ENCODE measurements at regions not wholly inside any gene's neighbourhood (a gene's known extent, or its start where the extent isn't known, plus 50 kb on each side); places are given as distances from the start of the nearest gene placed in this dataset.
"Not testable (repeated sequence)": the region's sequence is repeated elsewhere in the genome, so short reads cannot be mapped to it uniquely, and the experiment has no call there.

- no peak for DNase-seq
Measured at GRCh38 chr5:83001796-83002381, 75.3 kb downstream of the TMEM167A start.

GRCh38 chr5:83000922-83001321, 76.3 kb downstream of the TMEM167A start:
- no peak for DNase-seq

- DNase-seq: no peak
Measured at GRCh38 chr5:83000428-83000827, 76.8 kb downstream of the TMEM167A start.

- no peak for DNase-seq
Measured at GRCh38 chr5:82993416-82993815, 83.8 kb downstream of the TMEM167A start.

- no peak for DNase-seq
Measured at GRCh38 chr5:82992646-82993045, 84.5 kb downstream of the TMEM167A start.

GRCh38 chr5:82991678-82992323, 85.4 kb downstream of the TMEM167A start:
- DNase-seq: no peak

GRCh38 chr5:82991059-82991458, 86.1 kb downstream of the TMEM167A start:
- DNase-seq: no peak

GRCh38 chr5:82987188-82987587, 90.0 kb downstream of the TMEM167A start:
- no peak for DNase-seq

- no peak for DNase-seq
Measured at GRCh38 chr5:82986404-82986803, 90.8 kb downstream of the TMEM167A start.

GRCh38 chr5:82985763-82986162, 91.4 kb downstream of the TMEM167A start:
- no peak for DNase-seq

- DNase-seq: no peak
Measured at GRCh38 chr5:82984786-82985735, 92.1 kb downstream of the TMEM167A start.

GRCh38 chr5:82982846-82983245, 94.3 kb downstream of the TMEM167A start:
- no peak for DNase-seq

GRCh38 chr5:82976887-82977286, 100.3 kb downstream of the TMEM167A start:
- DNase-seq: not testable (repeated sequence)

GRCh38 chr5:82975812-82976211, 101.4 kb downstream of the TMEM167A start:
- DNase-seq: no peak

GRCh38 chr5:82975396-82975795, 101.8 kb downstream of the TMEM167A start:
- no peak for DNase-seq

- not testable (repeated sequence) for DNase-seq
Measured at GRCh38 chr5:82974346-82974745, 102.8 kb downstream of the TMEM167A start.

- no peak for DNase-seq
Measured at GRCh38 chr5:82971901-82972300, 105.3 kb downstream of the TMEM167A start.

GRCh38 chr5:82971034-82971806, 106.0 kb downstream of the TMEM167A start:
- DNase-seq: not testable (repeated sequence)

- DNase-seq: not testable (repeated sequence)
Measured at GRCh38 chr5:82969221-82969976, 107.8 kb downstream of the TMEM167A start.

GRCh38 chr5:82967072-82967471, 110.1 kb downstream of the TMEM167A start:
- no peak for DNase-seq

- DNase-seq: no peak
Measured at GRCh38 chr5:82959466-82959865, 117.7 kb downstream of the TMEM167A start.

- no peak for DNase-seq
Measured at GRCh38 chr5:82956600-82956999, 120.6 kb downstream of the TMEM167A start.

All from stimulated activated CD4-positive, alpha-beta T cell treated with anti-CD3 and anti-CD28 coated beads, Interleukin-12 subunit alpha, Interleukin-12 subunit beta, amount 100 ng/mL, for 4 hours (primary cell).